Stimulated activated CD4-positive, alpha-beta T cell treated with anti-CD3 and anti-CD28 coated beads, Interleukin-12 subunit alpha, Interleukin-12 subunit beta, amount 100 ng/mL, for 48 hours (primary cell): ENCODE measurements at regions not wholly inside any gene's neighbourhood (a gene's known extent, or its start where the extent isn't known, plus 50 kb on each side); places are given as distances from the start of the nearest gene placed in this dataset.

Source experiments
- DNase-seq, 3 donors: peaks; one replicate each; pipeline ENCODE4 v3.0.0-alpha.2; 2020; ENCODE audit warnings: low read depth in 2 of 3, low spot score in 1 of 3

DNA sequence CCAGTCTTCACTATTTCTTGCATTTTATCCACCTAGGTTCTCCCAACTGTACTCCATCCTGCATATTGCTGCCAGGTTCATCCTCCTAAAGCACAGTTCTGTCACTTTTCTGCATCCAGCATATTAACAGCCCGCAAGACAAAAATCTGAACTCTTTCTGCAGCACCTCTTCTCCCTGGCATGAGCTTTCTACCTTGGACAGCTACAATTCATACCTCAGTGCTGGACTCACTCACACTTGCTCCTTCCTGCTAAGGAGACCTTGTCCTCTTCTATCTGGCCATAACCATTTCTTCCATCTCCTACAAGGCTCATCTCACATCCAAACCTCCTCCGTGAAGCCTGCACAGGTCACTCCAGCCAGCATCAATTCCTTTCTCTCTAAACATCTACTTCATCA, 170.1 kb upstream of the GRIP1 start:
- DNase-seq, result no peak

DNA sequence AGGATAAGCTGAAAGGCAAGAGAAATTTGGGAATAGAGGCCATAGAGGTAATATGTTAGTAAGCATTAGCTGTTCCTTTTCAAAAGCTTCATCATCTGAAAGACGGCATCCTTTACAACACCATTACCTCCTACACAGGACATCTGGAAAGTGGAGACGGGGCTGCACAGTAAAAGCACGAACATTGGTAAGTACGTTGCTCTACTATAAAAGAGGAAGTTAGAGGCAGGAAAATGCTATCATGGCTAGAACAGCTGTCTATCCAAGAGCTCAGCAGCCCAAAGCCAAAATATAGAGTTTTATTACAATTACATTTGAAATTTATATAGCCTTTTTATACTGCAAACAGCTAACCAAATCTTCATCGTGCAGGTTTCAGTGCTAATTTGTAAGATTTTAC, 172.3 kb upstream of the GRIP1 start:
- DNase-seq, result no peak

DNA sequence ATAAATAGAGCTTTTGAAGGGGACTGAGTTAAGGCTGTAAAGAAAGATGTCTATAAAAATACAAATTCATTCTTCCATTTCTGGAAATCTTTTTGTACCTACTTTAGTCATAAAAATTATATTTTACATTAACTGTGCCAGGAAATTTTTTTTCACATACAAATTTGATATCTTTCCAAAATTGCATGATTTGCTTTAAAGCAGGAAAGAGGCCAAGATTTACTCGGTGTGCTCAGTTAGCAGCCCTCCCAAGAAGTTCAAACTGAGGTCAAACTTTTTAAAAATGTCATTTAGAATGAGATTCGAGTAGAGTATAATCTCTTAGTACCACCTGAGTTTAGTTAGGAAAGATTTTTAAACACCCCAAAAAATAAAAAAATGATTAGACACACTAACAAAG, 173.2 kb upstream of the GRIP1 start:
- DNase-seq, result no peak

DNA sequence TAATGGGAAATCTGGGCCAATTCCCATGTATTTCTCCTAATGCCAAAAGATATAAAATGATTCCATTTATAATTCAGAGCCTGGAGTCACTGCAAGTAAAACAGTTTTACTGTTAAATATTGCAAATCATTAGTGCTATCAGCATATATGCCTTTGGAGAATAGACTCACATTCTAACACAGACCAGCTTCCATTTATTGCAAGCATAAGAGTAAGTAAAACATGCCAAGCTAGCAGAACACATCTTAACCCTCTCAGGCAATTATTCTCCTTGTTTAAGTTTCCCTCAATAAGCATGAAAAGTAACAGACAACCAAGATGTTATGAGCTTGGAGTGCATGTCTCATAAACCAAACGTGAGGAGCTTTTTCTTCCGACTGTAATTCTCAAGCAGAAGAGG, 173.9 kb upstream of the GRIP1 start:
- no peak for DNase-seq

DNA sequence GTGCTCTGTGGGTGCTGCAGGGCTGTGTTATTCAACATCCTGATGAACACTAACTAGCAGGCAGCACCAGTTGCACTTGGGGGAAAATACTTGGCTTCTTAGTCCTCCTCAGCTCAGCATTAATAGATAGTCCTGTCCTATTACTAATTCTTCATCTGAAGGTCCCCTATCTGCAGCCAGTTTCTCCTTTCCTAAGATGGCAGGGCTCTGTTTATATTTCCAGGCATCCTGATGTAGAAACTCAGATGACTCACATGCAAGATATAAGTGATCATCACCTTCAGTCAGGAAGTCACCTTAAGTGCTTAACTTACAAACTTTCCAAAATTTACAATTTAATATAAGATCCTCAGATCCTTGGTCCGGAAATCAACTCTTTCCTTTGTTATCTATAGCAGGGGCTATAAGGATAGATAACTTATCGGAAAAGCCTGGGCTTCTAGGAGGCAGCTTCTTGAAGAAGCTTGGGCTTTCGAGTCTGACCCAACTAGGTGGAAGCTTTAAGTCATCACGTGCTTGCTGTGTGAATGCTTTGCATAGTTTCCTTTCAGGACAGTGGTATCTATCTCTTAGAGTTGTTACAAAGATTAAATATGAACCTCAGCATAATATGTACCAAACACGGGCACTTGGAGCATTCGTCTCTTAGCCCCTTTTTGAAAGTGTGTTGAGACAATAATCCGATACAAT, 181.0 kb upstream of the GRIP1 start:
- DNase-seq, result no peak

DNA sequence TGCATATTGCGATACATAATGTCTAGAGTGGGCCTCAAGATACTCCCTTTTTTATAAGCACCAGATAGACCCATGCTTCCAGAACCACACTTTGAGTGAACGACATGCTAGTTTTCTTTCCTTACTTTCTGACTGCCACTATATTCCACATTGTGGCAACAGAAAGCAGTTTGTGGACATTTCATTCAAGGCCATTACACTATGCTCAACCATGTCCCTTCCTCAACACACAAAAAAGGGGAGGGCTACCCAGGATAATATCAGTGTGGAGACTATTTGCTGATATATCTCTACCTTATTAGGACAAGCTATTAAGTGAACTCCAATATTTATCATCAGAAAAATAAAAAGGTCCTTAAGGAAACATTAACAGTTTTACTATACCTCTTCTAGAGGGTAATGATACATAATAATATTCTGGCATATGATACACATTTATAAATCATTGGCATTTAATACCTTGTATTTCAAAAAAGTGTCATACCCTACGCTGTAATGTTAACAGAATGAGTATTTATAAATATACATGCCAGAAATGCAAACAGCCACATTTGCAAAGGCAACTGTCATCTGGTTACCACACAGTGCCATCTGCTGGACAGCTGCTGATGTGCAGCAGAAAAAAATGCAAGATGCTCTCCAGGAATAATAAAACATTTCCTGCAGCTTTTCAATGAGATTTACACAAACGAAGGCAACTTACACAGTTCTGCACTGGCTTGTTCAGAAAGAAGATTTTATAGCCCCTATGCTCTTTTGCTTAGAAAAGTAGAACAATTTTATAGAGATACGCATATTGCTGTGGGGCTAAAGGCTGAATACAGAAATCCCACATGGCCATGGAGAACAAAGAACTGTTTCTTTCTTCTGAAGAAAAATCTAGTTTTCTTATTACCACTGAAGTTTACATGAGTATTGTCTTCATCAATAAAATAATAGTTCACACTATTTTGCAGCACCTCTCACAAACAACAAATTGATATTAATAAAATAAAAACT, 182.2 kb upstream of the GRIP1 start:
- peak; percentile 31 to 64 (median 46) for DNase-seq

DNA sequence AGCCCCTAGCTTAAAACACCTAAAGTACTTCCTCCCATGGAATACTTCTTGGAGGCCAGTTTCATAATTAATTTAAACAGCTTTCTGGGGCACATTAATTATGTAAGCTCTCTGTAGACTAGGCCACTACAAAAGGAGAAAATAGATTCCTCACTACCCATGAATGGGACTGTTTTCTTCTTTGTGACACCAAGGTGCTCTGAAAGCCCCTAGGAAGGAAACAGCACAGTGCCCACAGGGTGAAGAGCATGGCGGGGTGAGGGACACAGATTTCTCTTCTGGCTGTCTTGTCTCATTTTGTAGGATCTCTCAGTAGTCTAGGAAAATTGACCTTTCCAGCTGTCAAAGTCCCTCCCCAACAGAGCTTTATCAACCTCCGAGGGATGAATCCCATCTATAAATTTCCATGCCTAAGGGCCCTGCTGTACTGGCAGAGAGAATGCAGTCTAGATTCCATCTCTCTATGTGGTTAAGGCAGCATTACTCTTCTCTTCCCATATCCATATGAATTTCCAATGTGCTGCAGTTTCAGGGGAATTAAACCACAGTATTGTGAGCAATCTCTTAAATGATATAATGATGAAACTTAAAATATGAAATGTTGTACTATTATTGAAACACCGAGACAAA, 183.6 kb upstream of the GRIP1 start:
- DNase-seq, result no peak

DNA sequence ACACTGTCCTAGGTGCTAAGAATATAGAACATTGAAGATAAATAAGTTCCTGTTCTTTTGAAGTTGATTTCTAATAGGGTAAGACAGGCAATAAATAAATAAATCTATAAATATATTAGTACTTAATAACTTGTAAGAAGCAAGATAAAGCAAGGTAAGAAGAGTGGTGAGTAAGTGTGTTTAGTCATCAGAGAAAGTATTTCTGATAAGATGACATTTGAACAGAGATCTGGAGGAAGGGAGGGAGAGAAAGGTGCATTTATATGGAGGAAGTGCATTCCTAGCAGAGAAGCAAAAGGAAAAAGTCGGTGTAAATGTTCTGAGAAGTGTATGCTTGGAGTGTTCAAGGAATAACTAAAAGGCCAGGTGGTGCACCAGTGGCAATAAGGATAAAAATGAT, 184.4 kb upstream of the GRIP1 start:
- no peak for DNase-seq

DNA sequence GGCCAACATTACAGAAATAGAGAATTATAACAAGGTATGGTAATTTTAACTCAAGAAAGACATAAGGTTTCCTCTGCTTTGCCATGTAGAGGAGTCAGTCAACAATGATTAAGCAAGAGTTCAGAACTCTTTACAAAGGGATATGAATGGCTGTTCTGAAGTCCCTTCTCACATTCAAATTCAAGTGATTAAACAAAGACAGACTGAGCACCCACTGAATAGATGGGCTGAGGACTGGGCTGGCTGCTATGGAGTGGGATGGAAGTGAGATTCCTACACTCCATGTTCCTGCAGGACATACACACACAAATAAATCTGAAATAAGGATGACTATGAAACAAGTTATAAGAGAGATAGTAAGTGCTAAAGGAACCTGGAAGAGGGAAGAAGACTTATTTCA, 199.0 kb upstream of the GRIP1 start:
- DNase-seq, result no peak

DNA sequence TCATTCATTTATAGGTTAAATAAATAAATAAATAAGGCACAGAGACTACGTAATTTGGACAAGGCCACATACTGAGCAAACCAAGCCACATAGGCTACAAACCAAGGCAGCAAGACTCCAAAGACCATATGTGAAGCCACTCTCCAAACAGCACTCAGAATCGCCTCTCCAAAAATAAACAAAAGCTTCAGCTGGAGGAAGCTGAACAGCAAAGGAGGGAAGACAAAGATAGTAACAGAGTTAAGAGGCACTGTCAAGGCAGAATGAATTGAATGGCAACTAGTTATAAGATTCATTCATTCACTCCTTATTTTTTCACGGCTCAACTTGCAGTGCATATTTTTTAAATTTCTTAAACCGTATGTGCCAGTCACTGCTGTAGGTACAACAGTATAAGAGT, 200.5 kb upstream of the GRIP1 start:
- no peak for DNase-seq

DNA sequence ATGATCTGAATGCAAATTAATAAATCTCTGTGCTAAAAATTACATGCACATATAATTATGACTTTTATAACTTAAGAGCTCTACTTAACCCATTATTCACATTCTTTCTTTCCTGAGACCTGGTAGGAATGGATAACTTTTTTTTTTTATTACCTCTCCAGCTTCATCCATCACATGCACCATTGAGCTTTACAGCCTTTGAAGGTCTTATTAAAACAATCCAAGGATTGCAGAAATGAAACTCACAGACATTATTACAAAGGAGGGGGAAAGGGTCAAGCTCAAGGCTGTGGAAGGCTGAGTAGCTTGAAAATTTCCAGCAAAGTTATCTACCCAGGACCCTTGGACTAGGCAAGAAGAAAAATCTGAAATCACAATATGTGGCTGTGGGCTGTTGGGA, 202.5 kb upstream of the GRIP1 start:
- no peak for DNase-seq

DNA sequence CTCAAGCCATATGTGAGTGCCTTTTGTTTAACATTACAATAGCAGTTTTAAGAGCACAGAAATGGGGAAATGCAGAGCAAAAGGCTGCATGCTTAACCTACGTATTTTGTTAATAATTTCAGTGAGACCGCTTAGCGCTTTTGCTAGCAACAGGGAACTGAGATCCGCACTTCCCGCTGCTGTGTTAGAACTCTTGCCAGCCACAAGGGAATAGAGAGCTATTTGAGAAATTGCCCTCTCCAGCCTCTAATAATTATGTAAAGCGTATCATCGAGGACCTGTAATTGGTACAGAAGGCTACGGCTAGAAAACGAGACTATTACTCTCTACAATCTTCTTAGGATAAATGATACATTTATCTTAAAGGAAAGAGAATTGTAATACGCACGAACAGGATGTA, 205.2 kb upstream of the GRIP1 start:
- no peak for DNase-seq

DNA sequence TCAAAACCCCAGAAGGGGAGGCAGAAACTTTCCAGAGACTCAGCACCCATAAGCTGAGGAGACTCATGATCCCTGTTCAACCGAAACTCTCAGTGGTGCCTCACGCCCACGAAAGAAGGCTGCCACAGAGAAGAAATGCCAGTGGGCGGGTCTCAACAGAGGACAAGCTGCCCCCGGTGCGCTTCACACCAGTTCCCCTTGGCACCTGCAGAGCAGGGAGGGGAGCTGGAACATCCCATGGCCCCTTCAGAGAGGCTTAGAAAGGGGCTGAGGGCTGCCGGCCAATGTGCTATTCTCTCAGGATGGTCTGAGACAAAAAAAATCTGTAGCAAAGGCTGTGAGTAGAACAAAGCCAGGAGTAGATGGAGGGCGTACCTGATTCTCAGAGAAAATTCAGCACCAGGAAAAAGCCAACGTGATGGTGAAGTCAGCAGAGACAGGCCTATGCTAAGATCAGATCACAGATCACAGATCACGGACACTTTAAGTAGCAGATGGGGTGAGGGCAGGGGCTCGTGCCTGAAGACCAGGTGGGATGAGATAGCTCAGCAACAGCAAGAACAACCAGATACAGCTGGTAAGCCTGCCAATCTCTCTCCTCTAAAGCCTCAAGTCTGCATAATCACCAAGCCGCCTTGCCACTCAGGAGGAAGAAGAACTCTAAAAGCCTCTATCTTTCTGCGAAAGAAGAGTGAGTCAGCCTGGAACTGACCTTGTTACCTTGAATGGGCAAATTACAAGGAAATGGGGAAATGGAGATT, 206.4 kb upstream of the GRIP1 start:
- no peak for DNase-seq

DNA sequence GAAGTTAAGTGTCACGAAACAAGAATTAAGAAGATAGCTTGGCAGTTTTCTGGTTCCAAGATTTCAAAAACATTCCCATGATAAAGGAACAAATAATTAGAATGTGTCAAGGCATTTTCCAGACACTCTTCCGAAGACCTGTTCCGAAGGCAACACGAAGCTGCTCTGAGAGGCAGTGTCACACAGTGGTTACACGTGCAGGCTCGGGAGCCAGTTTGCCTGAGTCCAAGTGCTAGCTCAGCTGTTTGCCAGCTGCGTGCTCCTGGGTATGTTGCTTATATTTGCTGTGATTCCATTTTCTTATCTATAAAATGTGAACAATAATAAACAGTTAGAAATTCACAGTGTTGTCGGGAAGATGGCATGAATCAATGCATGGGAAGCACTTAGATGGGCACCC, 217.9 kb upstream of the GRIP1 start:
- no peak for DNase-seq

DNA sequence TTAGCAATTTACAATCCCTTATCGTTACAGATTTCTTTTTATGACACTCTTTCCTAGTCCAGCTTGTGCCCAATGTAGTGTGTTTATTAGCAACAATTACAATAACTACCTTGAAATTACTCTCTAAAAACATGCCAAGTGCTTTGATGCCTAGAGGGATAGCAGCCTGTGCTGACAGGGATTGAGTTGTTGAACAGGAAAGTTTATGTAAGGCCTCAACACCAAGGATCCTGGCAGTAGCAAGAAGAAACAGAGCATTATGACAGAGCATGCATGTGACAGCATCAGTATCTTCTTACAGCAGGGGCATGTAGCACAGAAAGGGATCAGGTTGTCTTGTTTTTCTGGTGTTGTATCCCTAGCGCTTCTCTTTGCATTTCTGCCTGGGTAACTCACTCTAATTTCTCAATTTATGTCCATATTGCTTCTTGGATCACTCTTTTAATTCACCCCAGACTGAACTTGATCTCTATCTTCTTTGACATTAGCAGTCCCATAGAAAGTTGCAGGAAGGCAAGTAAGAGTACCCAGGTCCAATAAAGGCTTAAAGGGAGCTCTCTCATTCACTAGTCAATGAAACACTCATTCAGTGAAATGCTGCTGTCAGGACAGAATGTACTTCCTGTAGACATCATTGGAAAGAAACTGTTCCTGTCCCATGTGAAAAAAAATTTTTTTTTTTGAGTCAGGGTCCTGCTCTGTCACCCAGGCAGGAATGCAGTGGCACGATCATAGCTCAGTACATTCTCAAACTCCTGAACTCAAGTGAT, 220.0 kb upstream of the GRIP1 start:
- no peak for DNase-seq

DNA sequence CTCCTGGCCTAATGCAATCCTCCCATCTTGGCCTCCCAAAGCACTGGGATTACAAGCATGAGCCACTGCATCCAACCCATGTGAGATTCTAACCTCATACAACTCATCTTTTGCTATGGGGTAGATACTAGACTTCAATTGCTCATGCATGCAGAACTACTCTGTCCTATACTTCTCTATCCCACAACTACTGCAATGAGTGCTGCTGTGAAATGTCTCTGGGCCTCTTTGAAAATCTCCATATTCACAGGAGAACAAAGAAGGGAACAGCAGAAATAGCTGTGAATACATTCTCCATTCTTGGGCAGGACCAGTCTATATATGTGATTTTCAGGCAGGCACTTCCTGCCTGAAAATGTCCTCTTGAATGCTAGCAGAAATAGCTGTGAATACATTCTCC, 220.7 kb upstream of the GRIP1 start:
- DNase-seq, result no peak

DNA sequence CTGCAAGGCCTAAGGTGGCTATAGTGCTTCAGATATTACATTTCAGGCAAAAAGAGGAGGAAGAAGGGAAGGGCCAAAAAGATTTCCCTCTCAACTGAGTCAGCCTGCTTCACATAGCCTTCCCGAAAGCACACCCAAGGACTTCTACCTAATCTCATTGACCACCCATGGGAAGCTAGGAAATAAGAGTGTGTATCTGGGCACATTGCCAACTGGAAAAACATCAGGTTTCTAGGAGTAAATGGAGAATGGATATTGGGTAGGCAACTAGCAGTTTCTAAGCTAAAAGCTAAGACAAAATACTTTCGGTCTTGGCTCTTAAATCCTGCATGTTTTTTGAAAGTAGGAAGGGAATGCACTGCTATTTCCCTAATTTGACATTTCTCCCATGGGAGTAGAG, 221.7 kb upstream of the GRIP1 start:
- no peak for DNase-seq

DNA sequence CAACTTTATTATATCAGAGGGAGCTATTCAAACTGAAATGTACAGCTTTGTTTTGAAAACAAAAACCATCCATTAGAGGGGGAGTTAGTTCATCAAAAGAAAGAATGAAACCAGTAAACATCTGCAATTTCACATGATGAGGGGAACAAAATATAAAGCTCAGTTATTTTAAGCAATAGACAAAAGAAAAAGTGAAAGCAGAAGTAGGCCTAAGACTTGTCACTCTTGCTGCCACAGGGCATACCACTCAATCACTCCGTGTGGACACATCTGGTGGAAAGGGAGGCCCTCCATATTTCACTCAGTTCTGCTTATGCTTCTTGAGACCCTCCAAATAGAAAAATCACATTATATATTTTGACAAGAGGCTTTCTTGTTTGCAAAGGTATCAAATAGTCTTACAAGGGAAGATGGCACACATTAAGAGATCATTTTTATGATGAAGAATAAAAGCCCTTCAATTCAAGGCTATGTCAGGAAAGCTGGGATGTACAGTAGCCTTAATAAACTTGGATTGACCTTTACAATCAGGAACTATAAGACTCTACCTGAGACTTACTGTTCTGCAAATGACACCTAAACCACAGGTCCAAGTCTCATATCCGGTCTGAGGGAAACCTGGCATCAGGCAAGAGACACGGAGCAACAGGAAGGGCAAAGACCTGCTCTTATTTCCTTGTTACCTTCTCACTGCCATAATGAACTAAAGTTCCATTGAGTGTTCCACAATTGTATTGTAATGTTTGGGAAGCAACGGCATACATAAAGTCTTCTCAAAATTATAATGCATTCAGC, 222.5 kb upstream of the GRIP1 start:
- DNase-seq, result no peak

DNA sequence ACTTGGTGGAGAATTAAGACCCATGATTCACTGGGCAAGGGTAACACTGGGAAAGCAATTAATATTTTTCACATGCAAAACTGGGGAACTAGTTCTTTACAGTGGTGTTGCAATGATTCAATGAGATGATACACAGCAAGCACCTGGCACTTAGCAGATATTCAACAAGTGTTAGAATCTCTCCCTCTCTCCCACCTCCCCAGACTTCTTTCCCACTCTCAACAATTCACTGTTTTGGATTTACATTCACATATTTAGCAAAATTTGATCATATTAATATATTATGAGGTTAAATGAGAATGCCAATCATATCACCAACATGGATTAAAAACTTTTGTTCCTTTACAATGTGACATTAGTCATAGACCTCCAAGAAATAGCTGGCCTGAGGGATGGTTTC, 223.1 kb upstream of the GRIP1 start:
- no peak for DNase-seq
